HUES6 (cell line): ENCODE measurements at regions not wholly inside any gene's neighbourhood (a gene's known extent, or its start where the extent isn't known, plus 50 kb on each side); places are given as distances from the start of the nearest gene placed in this dataset.

Experiments used
- H3K27ac ChIP-seq: 2 replicates; pipeline ENCODE4 v1.7.0; 2013; ENCODE audit warnings: low read depth, mild to moderate bottlenecking, low read length, inconsistent platforms
- H3K27me3 ChIP-seq: 2 replicates; pipeline ENCODE4 v1.6.1; 2013; ENCODE audit warnings: low read length; ENCODE audit not compliant: control insufficient read depth, insufficient read depth
- H3K36me3 ChIP-seq: 2 replicates; pipeline ENCODE4 v1.6.1; 2013; ENCODE audit warnings: low read length; ENCODE audit not compliant: control insufficient read depth, insufficient read depth
- H3K4me1 ChIP-seq: 2 replicates; pipeline ENCODE4 v1.6.1; 2013; ENCODE audit warnings: low read length; ENCODE audit not compliant: control insufficient read depth, insufficient read depth
- H3K4me3 ChIP-seq: 2 replicates; pipeline ENCODE4 v1.5.1; 2013; ENCODE audit warnings: low read depth, low read length
- H3K9ac ChIP-seq: one replicate; pipeline ENCODE4 v1.6.1; 2013; ENCODE audit warnings: mild to moderate bottlenecking, low read length
- H3K9me3 ChIP-seq: 2 replicates; pipeline ENCODE4 v1.6.1; 2013; ENCODE audit warnings: low read depth, low read length; ENCODE audit not compliant: control insufficient read depth, insufficient read depth

DNA sequence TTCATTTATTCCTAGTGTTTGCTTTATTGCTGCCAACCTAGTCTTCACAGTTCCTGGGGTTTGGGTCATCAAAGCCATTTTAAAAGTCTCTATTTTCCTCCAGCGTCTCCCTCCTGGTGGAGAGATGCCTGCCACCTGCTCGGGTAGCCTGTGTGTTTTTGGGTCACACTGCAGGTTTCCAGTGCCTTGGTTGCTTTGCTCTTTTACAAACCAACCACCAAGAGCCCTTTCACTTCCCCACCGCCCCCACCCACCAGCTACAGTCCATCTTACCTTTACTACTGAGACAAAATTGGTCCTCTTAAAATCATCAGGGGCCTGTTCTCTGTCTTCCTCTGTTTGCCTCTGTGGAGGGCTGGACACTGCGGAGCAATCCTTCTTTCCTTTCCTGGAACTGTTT, 280.5 kb upstream of the GATB start:
- Histone ChIP-seq H3K27me3 (no peaks in the 10 kb centered on the region), H3K4me3 (no peak overlapping the region), H3K9ac (no peak overlapping the region), H3K27ac (no peak overlapping the region), H3K4me1 (peaks cover 8% of the 10 kb centered on the region), H3K36me3 (no peaks in the 10 kb centered on the region), H3K9me3 (peaks cover 4% of the 10 kb centered on the region; the same call in 1 of the 2 replicates)

DNA sequence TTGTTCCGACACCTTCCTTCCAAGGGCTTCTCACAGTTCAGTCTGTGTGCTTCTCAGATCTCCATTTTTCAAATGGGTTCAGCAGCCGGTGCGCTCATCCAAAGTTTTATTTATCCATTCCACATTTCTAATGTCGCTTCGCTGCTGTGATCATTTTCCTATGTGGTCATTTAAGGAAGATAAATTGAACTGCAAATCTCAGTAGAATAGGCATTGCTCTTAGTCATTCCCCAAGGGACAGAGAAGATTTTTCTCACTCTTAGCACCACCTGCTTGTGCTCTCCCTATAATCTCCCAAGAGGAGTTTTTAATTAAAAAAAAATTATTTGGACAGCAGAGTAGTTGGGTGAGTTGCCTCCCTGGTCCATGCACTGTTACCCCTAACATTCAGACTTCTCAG, 278.9 kb upstream of the GATB start:
- H3K36me3 ChIP-seq = no peaks in the 10 kb centered on the region

DNA sequence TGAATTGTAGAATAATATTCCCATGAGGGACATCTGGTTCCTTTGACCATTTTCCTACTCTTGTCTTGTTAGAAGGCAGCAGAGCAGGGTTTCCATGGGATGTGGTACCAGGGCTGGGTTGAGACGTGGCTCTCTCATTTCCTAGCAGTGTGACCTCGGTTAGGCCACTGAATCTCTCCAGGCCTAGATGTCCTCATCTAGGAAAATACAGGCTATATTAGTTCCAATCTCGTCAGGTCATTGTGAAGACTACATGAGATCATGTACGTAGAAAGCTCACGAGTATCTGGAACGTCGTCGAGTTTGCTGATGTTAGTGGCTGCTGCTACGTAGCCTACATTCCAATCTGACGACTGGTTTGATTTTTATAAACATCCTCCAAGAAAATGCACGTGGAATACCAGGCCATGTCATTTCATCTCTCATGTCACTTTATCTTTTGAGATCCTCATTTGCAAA, 278.2 kb upstream of the GATB start:
- Histone ChIP-seq H3K27me3 (no peaks in the 10 kb centered on the region), H3K4me1 (no peaks in the 10 kb centered on the region), H3K36me3 (no peaks in the 10 kb centered on the region), H3K9me3 (peaks cover 4% of the 10 kb centered on the region; the same call in 1 of the 2 replicates), H3K9ac (no peak overlapping the region), H3K4me3 (no peak overlapping the region), H3K27ac (no peak overlapping the region)

More for the DNA sequence above, 278.9 kb upstream of the GATB start:
- H3K9ac ChIP-seq = no peak overlapping the region
- no peaks in the 10 kb centered on the region for H3K27me3 ChIP-seq
- peaks cover 4% of the 10 kb centered on the region; the same call in 1 of the 2 replicates for H3K9me3 ChIP-seq
- no peaks in the 10 kb centered on the region for H3K4me1 ChIP-seq
- no peak overlapping the region for H3K4me3 ChIP-seq
- no peak overlapping the region for H3K27ac ChIP-seq

GRCh38 chr4:152038238-152038637, 277.4 kb upstream of the GATB start:
- Histone ChIP-seq H3K27me3 (no peaks in the 10 kb centered on the region), H3K4me1 (no peaks in the 10 kb centered on the region), H3K27ac (no peak overlapping the region), H3K9ac (no peak overlapping the region), H3K36me3 (no peaks in the 10 kb centered on the region), H3K4me3 (no peak overlapping the region), H3K9me3 (peaks cover 4% of the 10 kb centered on the region; the same call in 1 of the 2 replicates)

- H3K4me3 ChIP-seq = no peak overlapping the region
- H3K27ac ChIP-seq = no peak overlapping the region
- H3K9ac ChIP-seq = no peak overlapping the region
- no peaks in the 10 kb centered on the region for H3K4me1 ChIP-seq
- no peaks in the 10 kb centered on the region for H3K36me3 ChIP-seq
- no peaks in the 10 kb centered on the region for H3K27me3 ChIP-seq
- H3K9me3 ChIP-seq = no peaks in the 10 kb centered on the region
These were observed 276.6 kb upstream of the GATB start for GRCh38 chr4:152037435-152037834.

GRCh38 chr4:152033621-152034020, 272.8 kb upstream of the GATB start:
- Histone ChIP-seq H3K27ac (no peak overlapping the region), H3K4me1 (no peaks in the 10 kb centered on the region), H3K9me3 (no peaks in the 10 kb centered on the region), H3K4me3 (no peak overlapping the region), H3K9ac (no peak overlapping the region), H3K27me3 (no peaks in the 10 kb centered on the region; the same call in 1 of the 2 replicates), H3K36me3 (no peaks in the 10 kb centered on the region)

DNA sequence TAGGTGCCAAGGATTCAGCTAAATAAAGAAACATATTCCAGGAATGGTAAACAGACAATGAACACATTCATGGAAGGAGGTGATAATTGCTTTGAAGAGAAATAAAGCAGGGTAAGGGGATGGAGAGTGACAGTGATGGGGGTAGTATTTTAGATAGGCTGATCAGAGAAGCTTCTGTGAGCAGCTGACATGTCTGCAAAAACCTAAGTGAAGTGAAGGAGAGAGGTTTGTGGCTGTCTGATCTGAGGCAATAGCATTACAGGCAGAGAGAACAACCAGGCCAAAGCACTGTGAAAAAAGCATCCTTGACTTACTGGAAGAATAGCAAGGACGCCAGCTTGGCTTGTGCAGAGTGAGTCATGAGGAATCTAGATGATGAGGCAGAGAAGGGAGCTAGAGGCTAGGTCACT, 271.9 kb upstream of the GATB start:
- Histone ChIP-seq H3K27ac (no peak overlapping the region), H3K4me1 (no peaks in the 10 kb centered on the region), H3K9ac (no peak overlapping the region), H3K9me3 (no peaks in the 10 kb centered on the region), H3K36me3 (no peaks in the 10 kb centered on the region), H3K4me3 (no peak overlapping the region), H3K27me3 (no peaks in the 10 kb centered on the region; the same call in 1 of the 2 replicates)

DNA sequence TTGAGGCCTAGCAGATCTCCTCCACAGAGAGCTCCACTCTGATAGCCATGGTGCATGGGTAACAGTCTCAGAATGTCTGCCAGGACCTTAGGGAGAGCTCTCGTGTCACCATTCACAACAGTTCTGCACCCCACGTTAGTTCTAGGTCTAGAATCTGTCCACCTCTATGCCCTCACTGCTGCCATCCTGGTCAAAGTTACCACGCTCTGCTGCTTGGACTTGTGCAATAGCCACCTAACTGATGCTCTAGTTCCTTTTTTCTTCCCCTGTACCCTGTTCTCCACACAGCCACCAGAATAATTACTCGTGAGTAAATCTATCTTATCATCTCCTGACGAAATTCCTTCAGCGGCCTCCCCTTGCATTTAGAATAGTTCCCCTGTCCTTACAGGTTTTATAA, 268.8 kb upstream of the GATB start:
- Histone ChIP-seq H3K4me3 (no peak overlapping the region), H3K36me3 (no peaks in the 10 kb centered on the region), H3K9ac (no peak overlapping the region), H3K27ac (no peak overlapping the region), H3K4me1 (no peaks in the 10 kb centered on the region), H3K27me3 (no peaks in the 10 kb centered on the region; the same call in 1 of the 2 replicates), H3K9me3 (no peaks in the 10 kb centered on the region)

GRCh38 chr4:152028131-152028530, 267.3 kb upstream of the GATB start:
- no peaks in the 10 kb centered on the region for H3K36me3 ChIP-seq

DNA sequence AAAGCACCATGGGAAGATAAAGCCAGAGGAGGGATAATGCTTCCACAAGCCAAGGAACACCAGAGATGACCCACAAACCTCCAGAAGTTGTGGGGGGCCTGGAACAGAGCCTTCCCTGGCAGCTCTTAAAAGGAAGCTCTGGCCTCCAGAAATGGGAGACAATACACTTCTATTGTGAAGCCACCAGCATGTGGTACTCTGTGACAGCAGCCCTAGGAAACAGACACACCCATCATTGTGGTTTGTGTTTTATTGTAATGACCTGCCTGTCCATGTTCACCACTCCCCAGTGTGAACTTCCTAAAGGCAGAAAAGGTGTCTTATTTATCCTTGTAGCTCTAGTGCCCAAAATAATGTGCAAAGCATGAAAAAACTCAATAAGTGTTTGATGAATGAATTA, 264.1 kb upstream of the GATB start:
- Histone ChIP-seq H3K27me3 (no peaks in the 10 kb centered on the region; the same call in 1 of the 2 replicates), H3K4me3 (no peak overlapping the region), H3K9me3 (no peaks in the 10 kb centered on the region), H3K9ac (no peak overlapping the region), H3K4me1 (no peaks in the 10 kb centered on the region), H3K27ac (no peak overlapping the region), H3K36me3 (no peaks in the 10 kb centered on the region)

More at GRCh38 chr4:152028131-152028530, 267.3 kb upstream of the GATB start:
- no peaks in the 10 kb centered on the region for H3K4me1 ChIP-seq
- no peak overlapping the region for H3K4me3 ChIP-seq
- no peak overlapping the region for H3K9ac ChIP-seq
- H3K9me3 ChIP-seq = no peaks in the 10 kb centered on the region
- no peak overlapping the region for H3K27ac ChIP-seq
- no peaks in the 10 kb centered on the region; the same call in 1 of the 2 replicates for H3K27me3 ChIP-seq

- Histone ChIP-seq H3K27me3 (no peaks in the 10 kb centered on the region), H3K9me3 (no peaks in the 10 kb centered on the region), H3K36me3 (no peaks in the 10 kb centered on the region), H3K4me3 (no peak overlapping the region), H3K9ac (no peak overlapping the region), H3K27ac (no peak overlapping the region), H3K4me1 (no peaks in the 10 kb centered on the region)
These were observed 262.9 kb upstream of the GATB start for GRCh38 chr4:152023674-152024073.

GRCh38 chr4:152022543-152022942, 261.7 kb upstream of the GATB start:
- Histone ChIP-seq H3K4me1 (no peaks in the 10 kb centered on the region), H3K9ac (no peak overlapping the region), H3K4me3 (no peak overlapping the region), H3K36me3 (no peaks in the 10 kb centered on the region), H3K9me3 (no peaks in the 10 kb centered on the region), H3K27ac (no peak overlapping the region), H3K27me3 (no peaks in the 10 kb centered on the region)
